Activated CD4-positive, CD25-positive, alpha-beta regulatory T cell treated with anti-CD3 and anti-CD28 coated beads, Interleukin-2, amount 50 U/mL, for 24 hours (primary cell): ENCODE measurements at regions not wholly inside any gene's neighbourhood (a gene's known extent, or its start where the extent isn't known, plus 50 kb on each side); places are given as distances from the start of the nearest gene placed in this dataset.

Experiments
- ATAC-seq, 2 donors: fragments of 150-1000 bp; cut with Tn5 transposase; one replicate each; pipeline ENCODE4 v1.10.0; 2021; ENCODE audit warnings: mild to moderate bottlenecking in 1 of 2, moderate library complexity in 1 of 2

- ATAC-seq: no peak
Observed at GRCh38 chr5:4082966-4083564, 487.4 kb downstream of the IRX1 start.

DNA sequence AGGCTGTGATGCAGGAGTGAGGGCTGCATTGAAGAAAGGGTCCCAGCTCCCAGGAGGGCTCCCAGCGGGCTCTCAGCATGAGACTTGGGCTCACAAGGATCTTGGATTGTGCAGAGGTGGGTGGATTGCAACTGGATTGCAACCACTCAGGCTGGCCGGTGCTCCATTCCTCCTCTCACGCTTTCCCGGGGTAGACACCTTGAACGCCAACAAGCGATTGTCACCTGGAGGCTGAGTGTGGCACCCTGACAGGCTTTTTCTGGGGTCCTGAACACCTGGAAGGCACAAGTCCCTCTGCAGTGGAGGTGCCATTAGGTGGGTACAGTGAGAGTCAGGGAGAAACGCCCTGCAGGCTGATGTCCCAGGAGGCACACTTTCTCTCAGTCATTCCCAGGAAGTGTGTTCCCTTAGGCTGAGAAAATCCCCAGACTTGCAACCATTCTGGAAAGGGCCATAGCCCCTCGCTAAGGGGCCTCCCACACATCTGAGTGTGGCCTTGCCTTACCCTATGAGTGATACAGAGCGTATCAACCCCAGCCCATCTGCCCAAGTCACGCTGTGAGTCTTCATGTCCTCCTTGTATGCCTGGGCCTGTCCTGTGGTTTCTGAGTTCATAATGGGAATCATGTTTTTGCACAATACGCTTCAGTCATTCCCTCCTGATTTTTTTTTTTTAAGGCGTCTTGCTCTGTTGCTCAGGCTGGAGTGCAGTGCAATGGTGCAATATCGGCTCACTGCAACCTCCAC lies 488.1 kb downstream of the IRX1 start:
- no peak for ATAC-seq

DNA sequence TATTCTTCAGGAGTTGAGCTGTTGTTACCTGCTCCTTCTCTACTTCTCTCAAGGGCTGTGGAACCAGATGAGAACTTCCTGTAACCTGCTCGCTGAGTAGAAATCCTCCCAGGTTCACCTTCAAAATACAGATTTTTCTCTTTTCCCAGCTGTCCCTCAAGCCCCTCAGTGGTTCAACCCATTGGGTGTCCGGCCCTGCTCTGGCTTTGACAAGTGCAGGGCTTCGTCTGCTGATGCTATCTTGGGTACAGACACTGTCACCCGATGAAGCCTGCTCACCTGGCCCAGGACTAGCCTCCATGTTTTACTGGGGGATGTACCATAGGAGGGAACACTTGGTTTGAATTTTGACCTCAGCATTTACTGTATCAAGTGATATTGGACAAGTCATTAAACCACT lies 490.4 kb downstream of the IRX1 start:
- no peak for ATAC-seq

DNA sequence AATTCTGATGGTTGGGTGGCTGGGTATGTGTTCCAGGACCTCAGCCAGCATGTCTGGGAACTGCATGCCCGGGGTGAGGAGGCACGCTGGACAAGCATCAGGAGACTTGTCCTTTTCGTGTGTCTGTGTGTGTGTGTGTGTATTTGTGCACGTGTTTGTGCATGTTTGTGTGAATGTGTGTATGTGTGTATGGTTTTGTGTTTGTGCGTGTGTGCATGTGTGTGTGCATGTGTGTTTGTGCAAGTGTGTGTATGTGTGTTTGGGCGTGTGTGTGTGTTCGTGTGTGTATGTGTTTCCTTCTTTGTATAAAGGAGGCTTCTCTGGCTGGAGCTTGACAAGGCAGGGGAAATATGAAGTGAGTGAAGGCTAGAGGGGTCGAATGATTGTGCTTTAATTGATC lies 491.5 kb downstream of the IRX1 start:
- no peak for ATAC-seq

DNA sequence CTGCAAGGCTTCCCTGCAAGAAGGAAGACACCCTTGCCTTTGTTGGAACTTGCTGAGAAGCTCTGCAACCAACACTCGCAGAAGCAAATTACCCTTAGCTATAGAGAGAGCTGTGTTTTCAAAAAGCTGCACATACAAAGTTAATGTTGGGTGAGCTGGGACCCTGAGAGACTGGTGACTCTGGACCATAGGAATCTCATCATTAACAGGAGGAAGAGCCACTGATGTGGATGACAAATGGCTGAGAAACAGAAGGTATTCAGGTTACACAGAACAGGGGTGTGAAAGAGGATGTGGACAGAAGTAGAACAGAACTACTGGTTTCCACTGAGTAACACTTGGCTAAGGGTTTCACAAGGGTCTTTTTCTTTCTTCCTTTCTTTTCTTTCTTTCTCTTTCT lies 493.5 kb downstream of the IRX1 start:
- no peak for ATAC-seq

GRCh38 chr5:4093236-4093635 lies 497.6 kb downstream of the IRX1 start:
- ATAC-seq: no peak

GRCh38 chr5:4093970-4094369 lies 498.3 kb downstream of the IRX1 start:
- no peak for ATAC-seq

- no peak for ATAC-seq
Observed at GRCh38 chr5:4095918-4096630, 500.4 kb downstream of the IRX1 start.

GRCh38 chr5:4097199-4097598 lies 501.6 kb downstream of the IRX1 start:
- no peak for ATAC-seq

DNA sequence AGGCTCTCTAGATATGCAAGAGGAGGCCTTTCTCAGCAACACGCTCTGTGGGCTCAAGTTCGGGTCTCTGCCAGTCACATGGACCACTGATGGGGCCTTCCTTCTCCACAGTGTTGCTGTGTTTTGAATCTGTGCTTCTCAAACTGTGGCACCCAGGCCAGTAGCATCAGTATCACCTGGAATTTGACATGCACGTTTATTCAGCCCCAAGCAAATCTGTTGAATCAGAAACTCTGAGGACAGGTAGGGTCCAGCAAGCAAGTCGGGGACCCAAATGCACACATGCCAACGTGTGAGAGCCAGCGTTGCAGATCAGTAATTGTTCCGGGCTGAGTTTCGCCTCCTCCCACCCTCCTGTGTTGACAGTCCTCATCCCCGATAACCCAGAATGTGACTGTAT lies 502.6 kb downstream of the IRX1 start:
- no peak for ATAC-seq

GRCh38 chr5:4099386-4099785 lies 503.8 kb downstream of the IRX1 start:
- no peak for ATAC-seq

DNA sequence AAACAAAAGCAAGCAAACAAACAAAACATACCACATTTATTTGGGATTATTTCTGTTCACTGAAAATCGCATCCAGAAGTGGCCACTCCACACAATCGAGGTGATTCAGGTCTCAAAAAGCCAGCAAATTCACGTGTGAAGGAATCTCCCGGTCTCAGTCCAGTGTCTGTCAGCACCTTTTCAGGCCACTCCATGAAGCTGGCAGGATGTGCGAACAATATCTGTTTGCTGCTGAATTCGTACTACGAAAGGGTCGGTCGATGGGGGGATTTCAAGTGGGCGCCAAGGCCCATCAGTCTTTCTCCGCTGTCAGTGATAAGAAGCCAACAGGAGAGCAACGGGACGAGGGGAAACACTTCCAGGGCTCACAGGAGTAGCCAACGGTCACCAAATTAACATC lies 505.1 kb downstream of the IRX1 start:
- no peak for ATAC-seq

GRCh38 chr5:4101189-4101588 lies 505.6 kb downstream of the IRX1 start:
- ATAC-seq: no peak

DNA sequence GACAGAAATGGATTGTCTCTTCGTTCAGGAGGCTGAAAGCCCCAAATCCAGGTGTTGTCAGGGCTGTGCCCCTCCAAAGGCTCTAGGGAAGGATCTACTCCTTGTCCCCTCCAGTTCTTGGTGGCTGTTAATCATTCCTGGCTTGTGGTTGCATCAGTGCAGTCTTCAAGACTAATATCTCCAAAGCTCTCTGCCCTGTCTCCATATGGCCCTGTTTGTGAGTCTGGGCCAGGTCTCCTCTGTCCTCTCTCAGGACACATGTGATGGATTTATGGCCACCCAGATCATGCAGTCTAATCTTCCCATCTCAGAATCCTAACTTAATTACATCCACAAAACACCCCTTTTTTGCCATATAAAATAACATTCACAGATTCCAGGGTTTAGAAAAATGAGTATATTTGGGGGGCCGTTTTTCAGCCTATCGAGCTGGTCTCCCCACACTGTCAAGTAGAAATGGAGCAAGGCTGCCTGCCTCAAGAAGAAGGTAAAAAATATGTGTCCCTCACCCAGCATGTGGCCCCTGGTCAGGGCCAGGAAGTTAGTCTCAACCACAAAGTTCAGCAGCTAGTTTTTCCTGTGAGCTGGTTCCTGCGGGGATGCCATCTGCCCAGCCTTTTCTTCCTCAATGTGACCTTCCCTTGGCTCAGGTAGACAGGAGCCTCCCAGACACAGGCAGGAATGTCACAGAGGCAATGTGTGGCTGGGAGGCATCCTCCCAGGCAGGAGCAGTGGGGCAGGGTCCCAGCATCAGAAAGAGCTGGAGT lies 509.4 kb downstream of the IRX1 start:
- no peak for ATAC-seq

- ATAC-seq: no peak
Observed at GRCh38 chr5:4108690-4109089, 513.1 kb downstream of the IRX1 start.

DNA sequence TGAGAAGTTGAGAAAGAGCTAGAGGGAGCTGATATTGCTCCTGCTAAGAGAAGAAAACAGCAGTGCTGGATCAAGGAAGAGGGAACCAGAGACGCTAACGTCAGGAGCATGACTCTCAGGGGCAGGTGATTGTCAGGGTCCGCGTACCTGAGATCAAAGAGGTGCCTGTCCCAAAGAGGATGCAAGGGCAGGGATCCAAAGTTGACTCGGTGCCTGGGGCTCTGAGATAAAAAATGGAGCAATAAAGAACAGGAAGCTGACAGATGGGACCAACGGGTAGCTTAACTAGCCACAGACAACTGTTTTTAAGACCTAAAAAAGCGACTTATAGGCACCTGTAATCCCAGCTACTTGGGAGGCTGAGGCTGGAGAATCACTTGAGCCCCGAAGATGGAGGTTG lies 517.8 kb downstream of the IRX1 start:
- no peak for ATAC-seq

DNA sequence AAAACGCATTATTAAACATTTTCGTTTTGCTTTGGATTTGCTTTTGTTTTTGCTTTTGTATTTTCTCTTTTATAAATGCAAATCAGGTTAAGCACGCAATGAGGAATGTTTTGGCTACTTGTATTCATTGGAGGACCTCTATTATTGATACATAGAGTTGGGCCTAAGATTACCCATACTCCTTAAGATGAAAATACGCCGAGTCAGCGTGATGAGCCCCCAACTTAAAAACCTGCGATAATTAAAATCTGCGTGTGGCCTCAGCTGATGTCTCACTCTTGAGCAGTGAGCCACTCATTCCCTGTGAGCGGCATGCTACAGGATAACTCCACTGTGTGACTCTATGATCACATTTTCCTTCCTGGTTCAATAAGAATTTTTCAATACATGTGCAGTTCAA lies 518.3 kb downstream of the IRX1 start:
- no peak for ATAC-seq

DNA sequence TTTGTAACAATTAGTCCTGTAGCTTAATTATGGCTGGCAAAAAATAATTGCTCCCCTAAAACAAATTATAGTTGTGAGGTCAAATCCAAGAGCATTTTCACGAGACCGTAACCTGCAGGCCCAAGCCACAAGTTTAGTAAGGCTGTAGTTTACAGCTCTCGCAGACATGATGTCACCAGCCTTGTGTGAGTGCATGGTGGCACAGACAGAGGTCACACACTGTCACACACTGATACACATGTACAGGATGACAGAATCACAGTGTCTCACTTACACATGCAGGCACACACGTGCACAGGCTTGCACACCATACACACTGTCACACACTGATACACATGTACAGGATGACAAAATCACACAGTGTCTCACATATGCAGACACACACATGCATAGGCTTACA lies 518.8 kb downstream of the IRX1 start:
- ATAC-seq: no peak

GRCh38 chr5:4116834-4117233 lies 521.2 kb downstream of the IRX1 start:
- ATAC-seq: no peak

DNA sequence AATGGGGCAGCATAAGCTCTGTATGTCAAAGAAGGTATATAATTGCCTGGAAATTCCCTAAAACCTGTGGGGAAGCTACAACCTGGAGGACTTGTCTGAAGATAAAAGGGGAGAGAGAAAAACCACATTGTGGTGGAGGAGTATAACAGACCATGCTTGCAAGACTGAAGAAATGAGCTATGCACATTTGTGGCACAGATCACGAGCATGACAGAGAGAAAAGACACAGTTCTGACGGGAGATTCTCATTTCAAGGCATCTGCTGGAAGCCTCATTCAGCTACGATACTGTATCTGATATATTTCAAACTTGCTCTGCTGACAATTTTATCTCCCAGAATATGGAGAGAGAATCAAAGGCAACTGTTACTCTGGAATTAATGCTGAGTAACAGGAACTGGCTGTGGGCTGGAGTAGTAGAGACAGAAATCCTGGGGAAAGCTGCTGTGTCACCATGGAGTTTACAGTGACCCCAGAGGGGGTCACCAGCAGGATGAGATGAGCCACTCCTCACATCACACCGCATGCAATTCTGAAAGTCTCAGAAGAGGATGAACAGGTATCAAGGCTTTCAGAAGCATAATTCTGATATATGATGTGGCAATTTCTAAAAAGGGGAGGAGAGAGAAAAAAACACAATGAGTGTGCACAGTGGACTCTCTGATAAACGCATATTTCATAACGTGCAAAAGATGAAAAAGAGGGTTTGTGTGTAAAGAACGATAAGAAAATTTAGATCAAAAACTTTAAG lies 528.8 kb downstream of the IRX1 start:
- no peak for ATAC-seq

DNA sequence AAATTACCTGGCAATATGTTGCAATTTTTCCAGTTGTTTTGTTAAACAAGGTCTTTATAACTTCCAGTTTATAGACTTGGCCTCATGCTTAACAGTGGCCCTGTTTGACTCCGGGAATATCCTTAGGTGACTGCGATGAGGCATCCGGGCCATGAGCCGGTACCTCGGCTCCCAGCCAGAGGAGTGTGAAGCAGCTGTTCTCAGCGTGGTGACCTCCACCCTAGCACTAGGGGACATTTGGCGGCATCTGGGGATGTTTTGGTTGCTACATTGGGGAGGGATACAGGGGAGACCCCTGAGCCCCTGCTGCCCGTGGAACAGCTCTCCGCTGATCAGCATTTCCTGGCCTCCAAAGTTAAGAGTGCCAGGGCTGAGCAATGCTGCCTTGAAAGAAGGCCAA lies 533.4 kb downstream of the IRX1 start:
- ATAC-seq: no peak

GRCh38 chr5:4129523-4129922 lies 533.9 kb downstream of the IRX1 start:
- no peak for ATAC-seq

- ATAC-seq: no peak
Observed at GRCh38 chr5:4130819-4131218, 535.2 kb downstream of the IRX1 start.
